ENCODE measurements at regions not wholly inside any gene's neighbourhood (a gene's known extent, or its start where the extent isn't known, plus 50 kb on each side); places are given as distances from the start of the nearest gene placed in this dataset.
"Not testable (repeated sequence)": the region's sequence is repeated elsewhere in the genome, so short reads cannot be mapped to it uniquely, and the experiment has no call there.

- ATAC-seq (no peak), DNase-seq (no peak)
- Mint-ChIP-seq H3K4me1 (no peaks in the 10 kb centered on the region), H3K27me3 (no peaks in the 10 kb centered on the region), H3K9me3 (no peaks in the 10 kb centered on the region), H3K27ac (peak overlapping the region in 1 of 10 donors; percentile 40), H3K4me3 (no peak overlapping the region), H3K36me3 (peaks cover 0 to 26% (median 5%) of the 10 kb centered on the region in 3 donors)
- POLR2A ChIA-PET, result no interaction called here
These were observed 53.5 kb downstream of the PAGE2 start for GRCh38 chrX:55142206-55142918.

- DNase-seq (no peak), ATAC-seq (no peak)
- no peaks in the 10 kb centered on the region for H3K9me3 Mint-ChIP-seq
- no peak overlapping the region for H3K4me3 Mint-ChIP-seq
- POLR2A ChIA-PET, result no interaction called here
- H3K27me3 Mint-ChIP-seq, result no peaks in the 10 kb centered on the region
- H3K27ac Mint-ChIP-seq, result peak overlapping the region in 1 of 10 donors; percentile 35
- peaks cover 0 to 26% (median 5%) of the 10 kb centered on the region in 3 donors for H3K36me3 Mint-ChIP-seq
- no peaks in the 10 kb centered on the region for H3K4me1 Mint-ChIP-seq
These were observed 54.1 kb downstream of the PAGE2 start for GRCh38 chrX:55142919-55143310.

GRCh38 chrX:55143621-55144020 lies 54.8 kb downstream of the PAGE2 start:
- Mint-ChIP-seq H3K4me1 (no peaks in the 10 kb centered on the region), H3K27ac (no peak overlapping the region), H3K9me3 (no peaks in the 10 kb centered on the region), H3K36me3 (peaks cover 0 to 26% (median 5%) of the 10 kb centered on the region in 3 donors), H3K4me3 (no peak overlapping the region), H3K27me3 (no peaks in the 10 kb centered on the region)
- ATAC-seq (no peak), DNase-seq (no peak)
- POLR2A ChIA-PET, result no interaction called here

- Mint-ChIP-seq H3K4me1 (no peaks in the 10 kb centered on the region), H3K9me3 (no peaks in the 10 kb centered on the region), H3K27ac (no peak overlapping the region), H3K4me3 (no peak overlapping the region), H3K36me3 (peaks cover 0 to 26% (median 5%) of the 10 kb centered on the region in 3 donors), H3K27me3 (no peaks in the 10 kb centered on the region)
- POLR2A ChIA-PET, result no interaction called here
- no peak for DNase-seq
- ATAC-seq, result no peak
These were observed 55.9 kb downstream of the PAGE2 start for GRCh38 chrX:55144697-55145096.

- ATAC-seq, result no peak
- Mint-ChIP-seq H3K36me3 (peaks cover 0 to 16% (median 7%) of the 10 kb centered on the region in 3 donors), H3K27ac (no peak overlapping the region), H3K9me3 (no peaks in the 10 kb centered on the region), H3K4me1 (no peaks in the 10 kb centered on the region), H3K27me3 (no peaks in the 10 kb centered on the region), H3K4me3 (no peak overlapping the region)
- POLR2A ChIA-PET, result no interaction called here
- no peak for DNase-seq
These were observed 60.4 kb downstream of the PAGE2 start for GRCh38 chrX:55149242-55149641.

- ATAC-seq (no peak), DNase-seq (no peak)
- H3K9me3 Mint-ChIP-seq, result no peaks in the 10 kb centered on the region
- H3K27me3 Mint-ChIP-seq, result no peaks in the 10 kb centered on the region
- H3K4me1 Mint-ChIP-seq, result peaks cover 0 to 6% (median 4%) of the 10 kb centered on the region in 4 donors
- H3K36me3 Mint-ChIP-seq, result peaks cover 0 to 15% (median 2%) of the 10 kb centered on the region in 3 donors
- POLR2A ChIA-PET, result no interaction called here
- H3K27ac Mint-ChIP-seq, result no peak overlapping the region
- no peak overlapping the region for H3K4me3 Mint-ChIP-seq
These were observed 62.4 kb downstream of the PAGE2 start for GRCh38 chrX:55151199-55151598.

- H3K4me3 Mint-ChIP-seq, result peak overlapping the region in 1 of 10 donors; percentile 83
- DNase-seq, result no peak
- H3K27ac Mint-ChIP-seq, result peak overlapping the region in 1 of 10 donors; percentile 53
- no peak for ATAC-seq
- H3K27me3 Mint-ChIP-seq, result peaks cover 0 to 2% (median 0%) of the 10 kb centered on the region in 5 donors
- peaks cover 9 to 25% (median 11%) of the 10 kb centered on the region in 4 donors for H3K4me1 Mint-ChIP-seq
- POLR2A ChIA-PET, result no interaction called here
- peaks cover 0 to 12% (median 0%) of the 10 kb centered on the region in 3 donors for H3K36me3 Mint-ChIP-seq
- no peaks in the 10 kb centered on the region for H3K9me3 Mint-ChIP-seq
These were observed 60.6 kb upstream of the PAGE5 start for GRCh38 chrX:55159551-55159950.

GRCh38 chrX:55160685-55161552 lies 59.2 kb upstream of the PAGE5 start:
- peaks cover 5 to 22% (median 8%) of the 10 kb centered on the region in 4 donors for H3K4me1 Mint-ChIP-seq
- peaks cover 0 to 2% (median 0%) of the 10 kb centered on the region in 5 donors for H3K27me3 Mint-ChIP-seq
- peaks cover 0 to 2% (median 0%) of the 10 kb centered on the region in 3 donors for H3K36me3 Mint-ChIP-seq
- DNase-seq, result peak; percentile 78 to 96 (median 92)
- peak overlapping the region; percentile 95 to 99 (median 98) for H3K27ac Mint-ChIP-seq
- peak overlapping the region; percentile 83 to 97 (median 92) for H3K4me3 Mint-ChIP-seq
- peaks cover 0 to 4% (median 0%) of the 10 kb centered on the region in 9 donors for H3K9me3 Mint-ChIP-seq
- POLR2A ChIA-PET, result interaction anchor here (0.6 to 1.8 kb wide), 5 partner anchors 240 to 1117 kb away, joined by 3 to 7 read pairs (median 3); partner anchors contain the start of genes MAGEH1, TRO and USP51
- ATAC-seq, result peak; percentile 88 to 89

- Mint-ChIP-seq H3K4me1 (peaks cover 5 to 22% (median 8%) of the 10 kb centered on the region in 4 donors), H3K9me3 (peaks cover 0 to 4% (median 0%) of the 10 kb centered on the region in 9 donors), H3K27me3 (peaks cover 0 to 2% (median 0%) of the 10 kb centered on the region in 5 donors), H3K36me3 (no peaks in the 10 kb centered on the region), H3K27ac (peak overlapping the region; percentile 95 to 99 (median 98)), H3K4me3 (peak overlapping the region; percentile 83 to 97 (median 92))
- ATAC-seq (peak in 1 of 2 donors; percentile 3), DNase-seq (no peak)
- POLR2A ChIA-PET, result interaction anchor here (0.6 to 1.8 kb wide), 4 partner anchors 241 to 1118 kb away, joined by 3 to 7 read pairs (median 3); partner anchors contain the start of genes TRO and USP51
These were observed 58.6 kb upstream of the PAGE5 start for GRCh38 chrX:55161581-55161980.

GRCh38 chrX:55163171-55163570 lies 57.0 kb upstream of the PAGE5 start:
- H3K9me3 Mint-ChIP-seq, result peaks cover 0 to 4% (median 0%) of the 10 kb centered on the region in 9 donors
- no peak for ATAC-seq
- no peak overlapping the region for H3K27ac Mint-ChIP-seq
- H3K4me1 Mint-ChIP-seq, result peaks cover 5 to 22% (median 8%) of the 10 kb centered on the region in 4 donors
- POLR2A ChIA-PET, result no interaction called here
- no peak overlapping the region for H3K4me3 Mint-ChIP-seq
- H3K36me3 Mint-ChIP-seq, result no peaks in the 10 kb centered on the region
- peaks cover 0 to 2% (median 0%) of the 10 kb centered on the region in 5 donors for H3K27me3 Mint-ChIP-seq
- no peak for DNase-seq

- ATAC-seq, H3K36me3 Mint-ChIP-seq, H3K9me3 Mint-ChIP-seq, H3K4me3 Mint-ChIP-seq, POLR2A ChIA-PET, H3K27me3 Mint-ChIP-seq, H3K27ac Mint-ChIP-seq, DNase-seq: not testable (repeated sequence)
- H3K4me1 Mint-ChIP-seq, result peaks cover 5 to 14% (median 8%) of the 10 kb centered on the region in 4 donors
These were observed 55.1 kb upstream of the PAGE5 start for GRCh38 chrX:55165026-55165425.

- Mint-ChIP-seq H3K4me1 (no peaks in the 10 kb centered on the region), H3K4me3 (no peak overlapping the region), H3K27me3 (peaks cover 0 to 2% (median 0%) of the 10 kb centered on the region in 5 donors), H3K36me3 (no peaks in the 10 kb centered on the region), H3K27ac (no peak overlapping the region), H3K9me3 (peaks cover 0 to 4% (median 0%) of the 10 kb centered on the region in 9 donors)
- POLR2A ChIA-PET, result no interaction called here
- ATAC-seq (no peak), DNase-seq (no peak)
These were observed 52.9 kb upstream of the PAGE5 start for GRCh38 chrX:55167124-55167803.

Measured in naive thymus-derived CD8-positive, alpha-beta T cell (primary cell).